ENCODE measurements at regions not wholly inside any gene's neighbourhood (a gene's known extent, or its start where the extent isn't known, plus 50 kb on each side); places are given as distances from the start of the nearest gene placed in this dataset.

GRCh38 chr12:91590966-91591638, 408.5 kb upstream of the DCN start:
- no peaks in the 10 kb centered on the region for H3K27me3 ChIP-seq (replicated peaks; ENCODE audit: control insufficient read depth, insufficient read depth, low read length, poor library complexity, severe bottlenecking)
- DNase-seq = no peak
- H3K4me1 ChIP-seq (ENCODE audit: control insufficient read depth, insufficient read depth, low read length, poor library complexity, severe bottlenecking) = no peaks in the 10 kb centered on the region
- no peaks in the 10 kb centered on the region for H3K36me3 ChIP-seq (ENCODE audit: control insufficient read depth, insufficient read depth, low read length)
- no peak overlapping the region for H3K4me3 ChIP-seq (ENCODE audit: insufficient read depth, low read depth, low read length, poor library complexity, severe bottlenecking)
- no peaks in the 10 kb centered on the region for H3K9me3 ChIP-seq (ENCODE audit: control insufficient read depth, low read length)
- no peak overlapping the region for H3K27ac ChIP-seq (ENCODE audit: insufficient read depth, low read length, poor library complexity, severe bottlenecking)

- Histone ChIP-seq H3K27ac (ENCODE audit: insufficient read depth, low read length, poor library complexity, severe bottlenecking) (no peak overlapping the region), H3K4me1 (ENCODE audit: control insufficient read depth, insufficient read depth, low read length, poor library complexity, severe bottlenecking) (no peaks in the 10 kb centered on the region), H3K9me3 (ENCODE audit: control insufficient read depth, low read length) (no peaks in the 10 kb centered on the region), H3K4me3 (ENCODE audit: insufficient read depth, low read depth, low read length, poor library complexity, severe bottlenecking) (no peak overlapping the region), H3K36me3 (ENCODE audit: control insufficient read depth, insufficient read depth, low read length) (no peaks in the 10 kb centered on the region), H3K27me3 (replicated peaks; ENCODE audit: control insufficient read depth, insufficient read depth, low read length, poor library complexity, severe bottlenecking) (no peaks in the 10 kb centered on the region)
- DNase-seq = no peak
Measured at GRCh38 chr12:91588874-91589454, 406.3 kb upstream of the DCN start.

- no peak overlapping the region for H3K27ac ChIP-seq (ENCODE audit: insufficient read depth, low read length, poor library complexity, severe bottlenecking)
- H3K4me1 ChIP-seq (ENCODE audit: control insufficient read depth, insufficient read depth, low read length, poor library complexity, severe bottlenecking) = no peaks in the 10 kb centered on the region
- H3K27me3 ChIP-seq (replicated peaks; ENCODE audit: control insufficient read depth, insufficient read depth, low read length, poor library complexity, severe bottlenecking) = no peaks in the 10 kb centered on the region
- no peaks in the 10 kb centered on the region for H3K36me3 ChIP-seq (ENCODE audit: control insufficient read depth, insufficient read depth, low read length)
- no peak for DNase-seq
- no peak overlapping the region for H3K4me3 ChIP-seq (ENCODE audit: insufficient read depth, low read depth, low read length, poor library complexity, severe bottlenecking)
- no peaks in the 10 kb centered on the region for H3K9me3 ChIP-seq (ENCODE audit: control insufficient read depth, low read length)
Measured at GRCh38 chr12:91586015-91586414, 403.4 kb upstream of the DCN start.

- Histone ChIP-seq H3K9me3 (ENCODE audit: control insufficient read depth, low read length) (no peaks in the 10 kb centered on the region), H3K4me3 (ENCODE audit: insufficient read depth, low read depth, low read length, poor library complexity, severe bottlenecking) (no peak overlapping the region), H3K4me1 (ENCODE audit: control insufficient read depth, insufficient read depth, low read length, poor library complexity, severe bottlenecking) (no peaks in the 10 kb centered on the region), H3K27me3 (replicated peaks; ENCODE audit: control insufficient read depth, insufficient read depth, low read length, poor library complexity, severe bottlenecking) (no peaks in the 10 kb centered on the region), H3K27ac (ENCODE audit: insufficient read depth, low read length, poor library complexity, severe bottlenecking) (no peak overlapping the region), H3K36me3 (ENCODE audit: control insufficient read depth, insufficient read depth, low read length) (no peaks in the 10 kb centered on the region)
- no peak for DNase-seq
Measured at GRCh38 chr12:91582811-91583210, 400.2 kb upstream of the DCN start.

- DNase-seq = no peak
- Histone ChIP-seq H3K9me3 (ENCODE audit: control insufficient read depth, low read length) (no peaks in the 10 kb centered on the region), H3K36me3 (ENCODE audit: control insufficient read depth, insufficient read depth, low read length) (no peaks in the 10 kb centered on the region), H3K4me3 (ENCODE audit: insufficient read depth, low read depth, low read length, poor library complexity, severe bottlenecking) (no peak overlapping the region), H3K27me3 (replicated peaks; ENCODE audit: control insufficient read depth, insufficient read depth, low read length, poor library complexity, severe bottlenecking) (no peaks in the 10 kb centered on the region), H3K27ac (ENCODE audit: insufficient read depth, low read length, poor library complexity, severe bottlenecking) (no peak overlapping the region), H3K4me1 (ENCODE audit: control insufficient read depth, insufficient read depth, low read length, poor library complexity, severe bottlenecking) (no peaks in the 10 kb centered on the region)
Measured at GRCh38 chr12:91579516-91580263, 397.1 kb upstream of the DCN start.

GRCh38 chr12:91577586-91578539, 395.2 kb upstream of the DCN start:
- Histone ChIP-seq H3K27me3 (replicated peaks; ENCODE audit: control insufficient read depth, insufficient read depth, low read length, poor library complexity, severe bottlenecking) (no peaks in the 10 kb centered on the region), H3K9me3 (ENCODE audit: control insufficient read depth, low read length) (no peaks in the 10 kb centered on the region), H3K4me3 (ENCODE audit: insufficient read depth, low read depth, low read length, poor library complexity, severe bottlenecking) (no peak overlapping the region), H3K36me3 (ENCODE audit: control insufficient read depth, insufficient read depth, low read length) (no peaks in the 10 kb centered on the region), H3K4me1 (ENCODE audit: control insufficient read depth, insufficient read depth, low read length, poor library complexity, severe bottlenecking) (no peaks in the 10 kb centered on the region), H3K27ac (ENCODE audit: insufficient read depth, low read length, poor library complexity, severe bottlenecking) (no peak overlapping the region)
- DNase-seq = no peak

GRCh38 chr12:91576432-91576831, 393.8 kb upstream of the DCN start:
- H3K27ac ChIP-seq (ENCODE audit: insufficient read depth, low read length, poor library complexity, severe bottlenecking) = no peak overlapping the region
- no peaks in the 10 kb centered on the region for H3K27me3 ChIP-seq (replicated peaks; ENCODE audit: control insufficient read depth, insufficient read depth, low read length, poor library complexity, severe bottlenecking)
- H3K36me3 ChIP-seq (ENCODE audit: control insufficient read depth, insufficient read depth, low read length) = no peaks in the 10 kb centered on the region
- no peaks in the 10 kb centered on the region for H3K4me1 ChIP-seq (ENCODE audit: control insufficient read depth, insufficient read depth, low read length, poor library complexity, severe bottlenecking)
- no peak for DNase-seq
- no peaks in the 10 kb centered on the region for H3K9me3 ChIP-seq (ENCODE audit: control insufficient read depth, low read length)
- no peak overlapping the region for H3K4me3 ChIP-seq (ENCODE audit: insufficient read depth, low read depth, low read length, poor library complexity, severe bottlenecking)

GRCh38 chr12:91575630-91576029, 393.0 kb upstream of the DCN start:
- H3K27me3 ChIP-seq (replicated peaks; ENCODE audit: control insufficient read depth, insufficient read depth, low read length, poor library complexity, severe bottlenecking) = no peaks in the 10 kb centered on the region
- no peak overlapping the region for H3K4me3 ChIP-seq (ENCODE audit: insufficient read depth, low read depth, low read length, poor library complexity, severe bottlenecking)
- no peaks in the 10 kb centered on the region for H3K4me1 ChIP-seq (ENCODE audit: control insufficient read depth, insufficient read depth, low read length, poor library complexity, severe bottlenecking)
- no peak overlapping the region for H3K27ac ChIP-seq (ENCODE audit: insufficient read depth, low read length, poor library complexity, severe bottlenecking)
- H3K36me3 ChIP-seq (ENCODE audit: control insufficient read depth, insufficient read depth, low read length) = no peaks in the 10 kb centered on the region
- no peaks in the 10 kb centered on the region for H3K9me3 ChIP-seq (ENCODE audit: control insufficient read depth, low read length)
- no peak for DNase-seq

- no peaks in the 10 kb centered on the region for H3K4me1 ChIP-seq (ENCODE audit: control insufficient read depth, insufficient read depth, low read length, poor library complexity, severe bottlenecking)
- H3K4me3 ChIP-seq (ENCODE audit: insufficient read depth, low read depth, low read length, poor library complexity, severe bottlenecking) = no peak overlapping the region
- no peaks in the 10 kb centered on the region for H3K36me3 ChIP-seq (ENCODE audit: control insufficient read depth, insufficient read depth, low read length)
- H3K9me3 ChIP-seq (ENCODE audit: control insufficient read depth, low read length) = no peaks in the 10 kb centered on the region
- no peak for DNase-seq
- no peaks in the 10 kb centered on the region for H3K27me3 ChIP-seq (replicated peaks; ENCODE audit: control insufficient read depth, insufficient read depth, low read length, poor library complexity, severe bottlenecking)
- no peak overlapping the region for H3K27ac ChIP-seq (ENCODE audit: insufficient read depth, low read length, poor library complexity, severe bottlenecking)
Measured at GRCh38 chr12:91574975-91575374, 392.4 kb upstream of the DCN start.
